Effector memory CD4-positive, alpha-beta T cell (primary cell): ENCODE measurements at regions not wholly inside any gene's neighbourhood (a gene's known extent, or its start where the extent isn't known, plus 50 kb on each side); places are given as distances from the start of the nearest gene placed in this dataset.

ENCODE experiments used
- DNase-seq, 3 donors: peaks; one replicate each; pipeline ENCODE4 v3.0.0-alpha.2; 2020
- H3K27ac ChIP-seq: 2 replicates; pipeline ENCODE4 v1.7.0; 2013; ENCODE audit warnings: mild to moderate bottlenecking, low read length, moderate library complexity; ENCODE audit not compliant: insufficient read depth, poor library complexity, severe bottlenecking
- H3K27me3 ChIP-seq: replicated peaks from 2 replicates; pipeline ENCODE4 v1.7.0; 2013; ENCODE audit warnings: mild to moderate bottlenecking, low read length; ENCODE audit not compliant: insufficient read depth, control insufficient read depth, poor library complexity, severe bottlenecking
- H3K36me3 ChIP-seq: 2 replicates; pipeline ENCODE4 v1.7.0; 2013; ENCODE audit warnings: mild to moderate bottlenecking, low read length, moderate library complexity; ENCODE audit not compliant: control insufficient read depth, insufficient read depth
- H3K4me1 ChIP-seq: 2 replicates; pipeline ENCODE4 v1.7.0; 2013; ENCODE audit warnings: low read length, mild to moderate bottlenecking; ENCODE audit not compliant: control insufficient read depth, insufficient read depth, poor library complexity, severe bottlenecking
- H3K4me3 ChIP-seq: 2 replicates; pipeline ENCODE4 v1.7.0; 2013; ENCODE audit warnings: low read length, low read depth, mild to moderate bottlenecking; ENCODE audit not compliant: insufficient read depth, poor library complexity, severe bottlenecking
- H3K9me3 ChIP-seq: 2 replicates; pipeline ENCODE4 v1.7.0; 2013; ENCODE audit warnings: mild to moderate bottlenecking, low read length, moderate library complexity; ENCODE audit not compliant: control insufficient read depth

DNA sequence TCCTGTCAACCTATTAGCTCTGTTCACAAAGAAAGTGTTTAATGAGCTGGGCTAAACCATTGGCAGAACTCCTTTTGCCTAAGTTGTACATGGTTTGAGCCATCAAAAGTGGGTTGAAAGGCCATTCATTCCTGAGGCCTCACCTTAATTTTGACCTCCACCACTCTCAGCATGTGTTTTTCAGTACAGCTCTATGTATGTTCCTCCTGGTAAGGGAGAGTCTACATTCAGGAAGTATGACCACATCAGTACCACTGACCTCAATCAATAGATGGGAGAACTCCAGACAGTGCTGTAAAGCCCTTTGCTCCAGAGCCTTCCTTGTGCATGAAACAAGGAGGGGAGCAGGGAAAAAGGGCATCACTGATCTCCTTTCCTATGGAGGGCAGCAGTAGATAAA lies 87.8 kb upstream of the CARD18 start:
- no peaks in the 10 kb centered on the region for H3K27me3 ChIP-seq
- no peak overlapping the region for H3K27ac ChIP-seq
- H3K9me3 ChIP-seq, result no peaks in the 10 kb centered on the region
- no peaks in the 10 kb centered on the region for H3K4me1 ChIP-seq
- no peaks in the 10 kb centered on the region for H3K36me3 ChIP-seq
- DNase-seq, result no peak
- no peak overlapping the region for H3K4me3 ChIP-seq

DNA sequence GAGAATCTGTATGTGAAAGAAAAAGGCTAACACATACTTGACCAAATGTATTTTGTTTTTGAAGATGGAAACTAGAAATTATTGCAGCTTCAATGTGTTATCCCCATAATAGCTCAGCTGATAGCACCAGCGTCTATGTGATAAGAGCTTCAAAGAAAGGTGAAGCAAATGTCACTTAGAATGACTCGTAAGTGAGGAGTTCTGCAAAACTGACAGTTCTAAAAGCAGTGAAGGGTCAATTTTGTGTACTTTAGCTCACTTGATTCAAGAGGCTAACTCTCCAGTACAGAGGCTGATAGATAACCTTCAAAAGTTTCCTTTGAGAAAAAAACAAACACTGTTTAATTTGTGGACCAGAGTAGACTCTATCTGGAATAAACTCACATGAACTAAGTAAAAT lies 87.2 kb upstream of the CARD18 start:
- no peaks in the 10 kb centered on the region for H3K27me3 ChIP-seq
- DNase-seq, result no peak
- no peak overlapping the region for H3K4me3 ChIP-seq

DNA sequence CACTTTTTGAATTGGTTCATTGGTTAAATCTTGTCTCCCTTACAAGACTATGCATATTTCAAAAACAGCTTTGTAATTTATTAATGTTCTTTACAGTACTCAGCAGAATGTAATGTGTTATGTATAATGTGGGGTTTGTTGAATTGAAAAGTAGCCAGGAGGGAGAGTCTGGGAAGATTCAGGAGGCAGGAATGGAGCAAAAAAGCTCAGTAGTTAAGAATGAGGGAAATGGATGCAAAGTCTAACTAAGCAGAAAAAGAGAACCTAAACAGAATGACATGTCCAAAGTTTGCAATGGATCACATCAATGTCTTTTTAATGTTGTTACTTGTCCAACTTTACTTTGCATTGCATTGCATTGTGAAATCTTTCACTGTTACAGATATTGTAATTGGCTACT lies 86.5 kb upstream of the CARD18 start:
- Histone ChIP-seq H3K36me3 (no peaks in the 10 kb centered on the region), H3K27ac (no peak overlapping the region), H3K4me1 (no peaks in the 10 kb centered on the region), H3K4me3 (no peak overlapping the region), H3K9me3 (no peaks in the 10 kb centered on the region), H3K27me3 (no peaks in the 10 kb centered on the region)
- no peak for DNase-seq

More for the DNA sequence above, 87.2 kb upstream of the CARD18 start:
- Histone ChIP-seq H3K9me3 (no peaks in the 10 kb centered on the region), H3K4me1 (no peaks in the 10 kb centered on the region), H3K36me3 (no peaks in the 10 kb centered on the region), H3K27ac (no peak overlapping the region)

DNA sequence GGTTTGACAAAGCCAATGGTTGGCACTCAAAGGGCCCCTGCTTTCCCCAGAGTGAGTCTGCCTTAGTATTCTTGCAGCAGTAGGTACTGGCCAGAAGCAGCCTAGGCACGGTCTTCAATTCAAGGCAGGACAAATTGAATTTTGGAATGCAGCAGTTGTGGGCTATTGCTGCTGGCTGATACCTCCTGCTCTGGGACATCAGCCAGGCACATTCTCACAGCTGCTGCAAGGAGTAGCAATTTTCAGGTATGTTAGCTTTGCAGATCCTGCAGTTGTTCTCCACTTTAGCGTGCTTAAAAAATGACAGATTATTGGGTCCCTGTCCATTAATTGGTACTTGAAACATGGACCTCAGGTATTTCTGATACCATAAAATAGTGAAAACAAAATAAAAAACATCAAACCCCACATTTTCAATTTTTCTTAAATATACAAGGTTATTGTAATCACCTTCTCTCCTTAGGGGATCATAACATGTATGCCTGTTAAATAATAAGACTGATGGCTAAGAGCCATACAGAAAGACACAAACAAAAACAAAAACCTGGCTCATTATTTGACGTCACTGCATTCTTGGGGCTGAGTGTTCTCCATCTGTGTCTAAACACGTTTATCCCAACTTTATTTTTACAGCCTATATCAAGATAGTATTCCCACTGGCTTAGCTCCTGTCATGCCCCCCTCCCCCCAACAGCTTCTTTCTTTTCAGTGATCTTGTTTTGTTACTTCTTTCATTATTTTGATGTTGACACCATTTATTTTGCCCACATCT lies 85.1 kb upstream of the CARD18 start:
- no peak overlapping the region for H3K27ac ChIP-seq
- H3K4me3 ChIP-seq, result no peak overlapping the region
- no peak for DNase-seq
- no peaks in the 10 kb centered on the region for H3K27me3 ChIP-seq
- H3K9me3 ChIP-seq, result no peaks in the 10 kb centered on the region
- no peaks in the 10 kb centered on the region for H3K4me1 ChIP-seq
- no peaks in the 10 kb centered on the region for H3K36me3 ChIP-seq

DNA sequence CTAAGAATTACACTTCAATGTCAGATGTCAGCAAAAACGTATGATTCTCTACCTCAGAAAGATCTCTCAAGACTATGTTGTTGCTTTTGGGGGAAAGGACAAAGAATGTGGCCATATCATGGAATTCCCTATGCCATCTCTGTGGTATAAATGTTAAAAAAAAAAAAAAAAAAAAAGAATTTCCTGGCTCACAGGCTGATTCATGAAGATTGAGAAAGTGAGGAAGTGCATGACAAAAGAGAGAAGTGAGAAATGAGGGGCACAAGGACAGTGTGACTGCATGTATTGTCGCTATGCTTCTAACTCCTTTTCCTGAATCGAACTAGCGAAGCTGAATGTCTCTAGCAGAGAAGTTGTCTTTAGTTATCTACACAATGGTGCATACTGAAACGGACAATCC lies 80.6 kb upstream of the CARD18 start:
- no peak overlapping the region for H3K4me3 ChIP-seq
- H3K4me1 ChIP-seq, result no peaks in the 10 kb centered on the region
- no peaks in the 10 kb centered on the region for H3K9me3 ChIP-seq
- H3K27ac ChIP-seq, result no peak overlapping the region
- no peak for DNase-seq
- no peaks in the 10 kb centered on the region for H3K36me3 ChIP-seq
- H3K27me3 ChIP-seq, result no peaks in the 10 kb centered on the region

DNA sequence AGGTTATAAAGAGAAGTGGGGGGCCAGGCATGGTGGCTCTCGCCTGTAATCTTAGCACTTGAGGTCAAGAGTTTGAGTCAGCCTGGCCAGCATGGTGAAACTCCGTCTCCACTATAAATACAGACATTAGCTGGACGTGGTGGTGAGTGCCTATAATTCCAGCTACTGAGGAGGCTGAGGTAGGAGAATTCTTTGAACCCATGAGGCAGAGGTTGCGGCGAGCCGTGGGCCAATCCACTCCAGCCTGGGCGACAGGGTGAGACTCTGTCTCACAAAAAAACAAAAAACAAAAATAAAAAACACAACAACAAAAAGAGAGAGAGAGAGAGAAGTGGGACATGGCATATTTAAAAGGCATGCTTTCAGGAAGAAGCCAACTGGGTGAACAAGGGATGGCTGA lies 80.1 kb upstream of the CARD18 start:
- Histone ChIP-seq H3K4me3 (no peak overlapping the region), H3K27me3 (no peaks in the 10 kb centered on the region), H3K36me3 (no peaks in the 10 kb centered on the region), H3K27ac (no peak overlapping the region), H3K9me3 (no peaks in the 10 kb centered on the region), H3K4me1 (no peaks in the 10 kb centered on the region)
- no peak for DNase-seq

DNA sequence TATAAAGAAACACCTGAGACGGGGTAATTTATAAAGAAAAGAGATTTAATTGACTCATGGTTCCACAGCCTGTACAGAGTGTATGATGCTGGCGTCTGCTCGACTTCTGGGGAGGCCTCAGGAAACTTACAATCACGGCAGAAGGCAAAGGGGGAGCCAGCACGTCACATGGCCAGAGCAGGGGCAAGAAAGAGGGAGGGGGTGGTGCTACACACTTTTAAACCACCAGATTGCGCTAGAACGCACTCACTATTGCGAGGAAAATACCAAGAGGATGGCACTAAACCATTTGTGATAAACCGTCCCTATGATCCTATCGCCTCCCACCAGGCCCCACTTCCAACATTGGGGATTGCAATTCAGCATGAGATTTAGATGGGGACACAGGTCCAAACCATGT lies 79.7 kb upstream of the CARD18 start:
- no peak overlapping the region for H3K4me3 ChIP-seq
- DNase-seq, result no peak
- H3K36me3 ChIP-seq, result no peaks in the 10 kb centered on the region
- H3K27me3 ChIP-seq, result no peaks in the 10 kb centered on the region
- no peaks in the 10 kb centered on the region for H3K9me3 ChIP-seq
- H3K27ac ChIP-seq, result no peak overlapping the region
- H3K4me1 ChIP-seq, result no peaks in the 10 kb centered on the region

DNA sequence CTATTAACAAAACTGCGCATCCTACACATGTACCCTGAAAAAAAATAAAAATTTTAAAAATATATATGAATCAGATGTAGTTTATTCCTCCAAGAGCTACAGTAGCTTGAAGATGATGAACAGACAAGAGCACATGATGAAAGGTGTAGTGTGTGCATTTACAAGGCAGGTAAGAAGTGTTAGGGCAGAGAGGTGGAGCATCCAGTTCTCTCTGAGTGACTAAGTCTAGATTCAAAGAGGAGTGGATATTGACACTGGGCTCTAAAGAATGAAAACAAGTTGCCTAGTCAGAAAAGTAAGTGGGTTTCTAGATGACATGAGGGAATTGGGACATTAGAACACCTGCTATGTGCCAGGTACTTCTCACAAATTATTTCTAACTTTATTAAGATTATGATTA lies 76.0 kb upstream of the CARD18 start:
- Histone ChIP-seq H3K36me3 (no peaks in the 10 kb centered on the region), H3K4me1 (no peaks in the 10 kb centered on the region)

DNA sequence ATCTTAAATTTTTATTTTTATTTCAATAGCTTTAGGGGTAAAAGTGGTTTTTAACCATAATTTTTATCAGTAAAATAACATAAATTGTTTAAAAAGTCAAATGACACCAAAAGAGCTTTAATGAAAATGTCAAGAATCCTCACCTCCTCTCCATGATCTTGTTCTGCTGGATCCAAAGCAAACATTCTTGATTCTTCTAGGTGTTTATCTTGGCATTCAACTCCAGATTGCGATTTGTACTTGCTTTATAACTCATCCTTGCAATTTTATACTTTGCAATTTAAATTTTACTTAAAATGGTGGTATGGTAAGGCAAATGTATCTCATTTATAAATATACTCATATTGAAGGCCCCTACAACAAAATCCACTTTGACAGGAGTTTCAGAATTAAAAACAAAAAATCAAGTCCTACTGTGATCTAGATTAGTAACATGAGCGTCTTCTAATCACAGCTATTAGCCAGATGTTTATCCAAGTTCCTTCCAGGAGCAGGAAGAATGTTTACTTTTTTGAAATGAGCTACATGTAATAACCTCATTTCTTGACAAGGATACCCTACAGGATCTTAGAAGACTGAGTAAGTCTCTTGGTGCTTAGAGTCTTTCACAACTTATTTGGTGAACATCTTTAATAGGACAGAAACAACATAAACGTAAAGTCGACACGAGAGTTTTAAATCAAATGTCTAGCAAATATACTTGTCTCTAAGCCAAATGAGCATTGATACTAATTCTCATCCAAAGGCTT lies 72.4 kb upstream of the CARD18 start:
- no peak for DNase-seq
- Histone ChIP-seq H3K4me1 (no peaks in the 10 kb centered on the region), H3K4me3 (no peak overlapping the region), H3K27me3 (no peaks in the 10 kb centered on the region), H3K36me3 (no peaks in the 10 kb centered on the region), H3K27ac (no peak overlapping the region), H3K9me3 (no peaks in the 10 kb centered on the region)

More for the DNA sequence above, 76.0 kb upstream of the CARD18 start:
- H3K27ac ChIP-seq, result no peak overlapping the region
- H3K4me3 ChIP-seq, result no peak overlapping the region
- H3K9me3 ChIP-seq, result no peaks in the 10 kb centered on the region
- H3K27me3 ChIP-seq, result no peaks in the 10 kb centered on the region
- DNase-seq, result no peak

DNA sequence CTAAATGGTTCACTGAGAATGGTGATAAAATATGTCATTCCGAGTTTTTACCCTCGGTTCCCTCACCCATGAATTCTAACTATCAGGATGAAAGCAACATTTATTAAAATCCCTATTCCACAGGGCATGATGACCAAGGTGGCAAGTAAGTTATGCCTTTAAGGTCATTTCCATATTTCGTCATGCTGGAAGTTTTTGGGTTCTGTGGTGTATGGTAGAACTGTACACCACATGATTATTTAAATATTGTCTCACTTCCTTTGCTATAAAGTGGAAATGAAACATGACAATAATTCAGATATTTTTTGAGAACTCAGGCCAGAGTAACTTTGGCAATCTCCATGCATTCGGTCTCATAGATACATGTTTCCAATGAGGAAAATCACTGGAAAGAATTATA lies 68.5 kb upstream of the CARD18 start:
- H3K27ac ChIP-seq, result no peak overlapping the region
- DNase-seq, result no peak
- no peaks in the 10 kb centered on the region for H3K27me3 ChIP-seq
- no peak overlapping the region for H3K4me3 ChIP-seq
- no peaks in the 10 kb centered on the region for H3K4me1 ChIP-seq
- no peaks in the 10 kb centered on the region for H3K9me3 ChIP-seq
- H3K36me3 ChIP-seq, result no peaks in the 10 kb centered on the region
